Lung (tissue), 11 donors: ENCODE measurements at regions not wholly inside any gene's neighbourhood (a gene's known extent, or its start where the extent isn't known, plus 50 kb on each side); places are given as distances from the start of the nearest gene placed in this dataset.

Experiments
- ATAC-seq: fragments of 200-7000 bp; cut with Tn5 transposase; one replicate; pipeline ENCODE4 v1.9.1; 2020; ENCODE audit warnings: moderate number of reproducible peaks; ENCODE audit not compliant: insufficient read depth, low FRiP score
- DNase-seq, 3 donors: peaks; one replicate each; pipeline ENCODE4 v3.0.0-alpha.2; 2013 to 2017
- H3K27ac ChIP-seq, 2 donors: one replicate each; pipeline ENCODE4 v1.5.1; 2013; ENCODE audit warnings: mild to moderate bottlenecking in 2 of 2, moderate library complexity in 2 of 2, control low read depth in 1 of 2, inconsistent platforms in 1 of 2, low read depth in 1 of 2, low read length in 1 of 2
- H3K27me3 ChIP-seq, 3 donors: one replicate each; pipeline ENCODE4 v1.5.1; 2013; ENCODE audit warnings: low read length in 2 of 3; ENCODE audit not compliant: control insufficient read depth in 3 of 3, insufficient read depth in 3 of 3
- H3K36me3 ChIP-seq, 4 donors: one replicate each; pipeline ENCODE4 v1.5.1; 2013; ENCODE audit warnings: low read length in 4 of 4, mild to moderate bottlenecking in 1 of 4, moderate library complexity in 1 of 4; ENCODE audit not compliant: control insufficient read depth in 4 of 4, insufficient read depth in 4 of 4
- H3K4me1 ChIP-seq, 5 donors: one replicate each; pipeline ENCODE4 v1.5.1; 2013; ENCODE audit warnings: low read length in 5 of 5, mild to moderate bottlenecking in 2 of 5, moderate library complexity in 1 of 5; ENCODE audit not compliant: control insufficient read depth in 5 of 5, insufficient read depth in 5 of 5
- H3K4me3 ChIP-seq: one replicate; pipeline ENCODE4 v1.5.1; 2013; ENCODE audit warnings: mild to moderate bottlenecking, control low read depth, moderate library complexity
- H3K9ac ChIP-seq, 2 donors: one replicate each; pipeline ENCODE4 v1.5.1; 2013; ENCODE audit warnings: low read length in 2 of 2, control low read depth in 1 of 2; ENCODE audit not compliant: insufficient read depth in 1 of 2
- H3K9me3 ChIP-seq, 4 donors: one replicate each; pipeline ENCODE4 v1.5.1; 2013; ENCODE audit warnings: low read length in 3 of 4, mild to moderate bottlenecking in 1 of 4, moderate library complexity in 1 of 4; ENCODE audit not compliant: control insufficient read depth in 4 of 4, insufficient read depth in 3 of 4
- CTCF ChIP-seq: IDR thresholded peaks from 2 replicates; pipeline ENCODE4 v1.5.1; 2012; ENCODE audit warnings: mild to moderate bottlenecking; ENCODE audit errors: control extremely low read depth, extremely low read depth
- WGBS, 2 donors: extraction: QIAGEN DNeasy Blood & Tissue Kit; methylation state at CpG; one replicate each; pipeline ENCODE4 v1.1.7; 2013; 5-methylcytosine and 5-hydroxymethylcytosine counted together
- donor health status: control.
- donor health status: control.
- donor health status: Bipolar disorder and iron deficiency.
- donor health status: healthy.
- donor health status: DM: yes; HTN: yes; CAD: no.

- DNase-seq (no peak), ATAC-seq (no peak)
- H3K4me3 ChIP-seq, result no peak overlapping the region
- H3K27ac ChIP-seq, result no peak overlapping the region
- no peaks in the 10 kb centered on the region for H3K36me3 ChIP-seq
- no peak overlapping the region for H3K9ac ChIP-seq
- H3K27me3 ChIP-seq, result no peaks in the 10 kb centered on the region
- no peaks in the 10 kb centered on the region for H3K9me3 ChIP-seq
- no peaks in the 10 kb centered on the region for H3K4me1 ChIP-seq
- WGBS, 2 donors, result 90 to 95% methylated on average over 6 of the region's 6 CpGs
- no peak for TF ChIP-seq CTCF
Measured at GRCh38 chr18:7288544-7288943, 57.7 kb downstream of the LRRC30 start.

GRCh38 chr18:7290077-7290476 lies 59.2 kb downstream of the LRRC30 start:
- H3K36me3 ChIP-seq, result no peaks in the 10 kb centered on the region
- no peak overlapping the region for H3K27ac ChIP-seq
- no peak for TF ChIP-seq CTCF
- no peak overlapping the region for H3K9ac ChIP-seq
- no peak overlapping the region for H3K4me3 ChIP-seq
- WGBS, 2 donors, result 68 to 81% methylated on average over 3 of the region's 3 CpGs
- H3K9me3 ChIP-seq, result no peaks in the 10 kb centered on the region
- DNase-seq, result no peak
- H3K4me1 ChIP-seq, result no peaks in the 10 kb centered on the region
- no peaks in the 10 kb centered on the region for H3K27me3 ChIP-seq
- ATAC-seq, result no peak

GRCh38 chr18:7291046-7291445 lies 60.2 kb downstream of the LRRC30 start:
- Histone ChIP-seq H3K4me3 (no peak overlapping the region), H3K36me3 (no peaks in the 10 kb centered on the region), H3K27me3 (no peaks in the 10 kb centered on the region), H3K9ac (no peak overlapping the region), H3K9me3 (peaks cover 0 to 2% (median under 1%) of the 10 kb centered on the region in 4 donors), H3K4me1 (no peaks in the 10 kb centered on the region), H3K27ac (no peak overlapping the region)
- TF ChIP-seq CTCF, result no peak
- WGBS, 2 donors, result 13 to 30% methylated on average over 3 of the region's 3 CpGs
- ATAC-seq, result no peak
- DNase-seq, result no peak

GRCh38 chr18:7298149-7298548 lies 67.3 kb downstream of the LRRC30 start:
- Histone ChIP-seq H3K4me1 (no peaks in the 10 kb centered on the region), H3K9ac (no peak overlapping the region), H3K36me3 (no peaks in the 10 kb centered on the region), H3K4me3 (no peak overlapping the region), H3K27me3 (no peaks in the 10 kb centered on the region), H3K9me3 (peaks cover 0 to 5% (median 4%) of the 10 kb centered on the region in 4 donors), H3K27ac (no peak overlapping the region)
- no peak for ATAC-seq
- no peak for DNase-seq
- TF ChIP-seq CTCF, result no peak
